HepG2 (cell line): ENCODE measurements at regions not wholly inside any gene's neighbourhood (a gene's known extent, or its start where the extent isn't known, plus 50 kb on each side); places are given as distances from the start of the nearest gene placed in this dataset.

Experiments used
- ATAC-seq: fragments of 200-7000 bp; cut with Tn5 transposase; 3 replicates; pipeline ENCODE4 v1.9.1; 2020; ENCODE audit warnings: mild to moderate bottlenecking, moderate library complexity
- BruUV-seq: library from RNA; stranded (reverse); fragments of 400-500 nt; replicated peaks from 2 replicates; lab custom pipeline; 2021; lab: Mats Ljungman, UMichigan
- CTCF ChIA-PET: fragments of 300-600 bp; formaldehyde crosslinking; extraction: SDS; loops from one replicate; lab custom pipeline; 2021; ENCODE audit warnings: low total read pairs, inconsistent platforms, low intra/inter-chr PET ratio; lab: Yijun Ruan, JAX
- POLR2A ChIA-PET: fragments of 350-600 bp; sonication (Branson Sonifier 250); formaldehyde crosslinking; loops from one replicate; lab custom pipeline; 2020; ENCODE audit warnings: antibody characterized with exemption, inconsistent platforms; lab: Yijun Ruan, JAX
- DNase-seq: peaks from one replicate; pipeline ENCODE4 v3.0.0-alpha.2; 2015; ENCODE audit warnings: low spot score
- FAIRE-seq: peaks from 3 replicates; lab custom pipeline; 2011; peaks lifted over from hg19 to GRCh38; lab: Jason Lieb, UNC
- H2AFZ ChIP-seq: one replicate; pipeline ENCODE4 v1.6.1; 2011; ENCODE audit warnings: low read length, inconsistent platforms
- H3K27ac ChIP-seq: fragments of 300-600 bp; 3 replicates; pipeline ENCODE4 v1.8.0; 2011; ENCODE audit warnings: mixed run types, mild to moderate bottlenecking, mixed read lengths, low read length, inconsistent platforms; ENCODE audit not compliant: insufficient read depth; ENCODE audit errors: extremely low read length
- H3K27me3 ChIP-seq, 2 experiments: fragments of 200-600 bp in 1 of 2; 2 replicates in 1 of 2; 3 replicates in 1 of 2; pipeline versions ENCODE4 v1.6.0 to v1.8.0; 2011; ENCODE audit warnings: low read length in 2 of 2, mild to moderate bottlenecking in 2 of 2, moderate library complexity in 2 of 2, inconsistent platforms in 1 of 2; ENCODE audit not compliant: insufficient read depth in 2 of 2, control insufficient read depth in 1 of 2
- H3K36me3 ChIP-seq, 2 experiments: fragments of 200-600 bp in 1 of 2; replicated peaks in 1 of 2; 2 replicates in 1 of 2; 3 replicates in 1 of 2; pipeline versions ENCODE4 v1.5.1 to v1.8.0; 2011; ENCODE audit warnings: low read length in 2 of 2, inconsistent platforms in 1 of 2; ENCODE audit not compliant: insufficient read depth in 2 of 2, control insufficient read depth in 1 of 2
- H3K4me1 ChIP-seq: 2 replicates; pipeline ENCODE4 v1.5.1; 2012; ENCODE audit warnings: low read length, inconsistent platforms; ENCODE audit not compliant: insufficient read depth
- H3K4me2 ChIP-seq: 2 replicates; pipeline ENCODE4 v1.6.0; 2011; ENCODE audit warnings: low read depth, low read length, inconsistent platforms
- H3K4me3 ChIP-seq, 3 experiments: fragments of 200-600 bp in 1 of 3; sonication (generic), shearing (Covaris generic) in 1 of 3; replicated peaks in 1 of 3; 2 replicates each; pipeline ENCODE4 v1.5.1; 2011 to 2016; ENCODE audit warnings: low read length in 3 of 3, inconsistent platforms in 2 of 3, low read depth in 2 of 3, mild to moderate bottlenecking in 2 of 3, control low read depth in 1 of 3, mixed read lengths in 1 of 3; ENCODE audit not compliant: insufficient read depth in 1 of 3
- H3K79me2 ChIP-seq: one replicate; pipeline ENCODE4 v1.6.1; 2011; ENCODE audit warnings: low read length, inconsistent platforms; ENCODE audit not compliant: insufficient read depth
- H3K9ac ChIP-seq: 2 replicates; pipeline ENCODE4 v1.6.0; 2011; ENCODE audit warnings: mild to moderate bottlenecking, low read depth, low read length, inconsistent platforms; ENCODE audit not compliant: insufficient read depth
- H3K9me3 ChIP-seq: 2 replicates; pipeline ENCODE4 v1.5.1; 2012; ENCODE audit warnings: mild to moderate bottlenecking, low read length
- H4K20me1 ChIP-seq: 2 replicates; pipeline ENCODE4 v1.6.0; 2011; ENCODE audit warnings: inconsistent platforms, mild to moderate bottlenecking, low read length, moderate library complexity; ENCODE audit not compliant: insufficient read depth
- BHLHE40 ChIP-seq: IDR thresholded peaks from 2 replicates; pipeline ENCODE4 v1.6.1; 2011; ENCODE audit warnings: low read length, improper control_type of control experiment
- KDM1A ChIP-seq: IDR thresholded peaks from 2 replicates; pipeline ENCODE4 v1.6.1; 2016; ENCODE audit warnings: missing compliant biosample characterization
- ZFP62 ChIP-seq: sonication (generic); formaldehyde crosslinking; IDR thresholded peaks from 2 replicates; pipeline ENCODE4 v1.4.0; 2020; ENCODE audit warnings: missing genetic modification reagents
- ZNF512 ChIP-seq: sonication (generic); formaldehyde crosslinking; IDR thresholded peaks from 2 replicates; pipeline ENCODE4 v1.4.0; 2020; ENCODE audit warnings: mild to moderate bottlenecking, missing genetic modification reagents
- ZNF530 ChIP-seq: sonication (generic); formaldehyde crosslinking; IDR thresholded peaks from 2 replicates; pipeline ENCODE4 v1.5.0; 2020; ENCODE audit warnings: low read depth, mild to moderate bottlenecking, missing genetic modification reagents
- WGBS: methylation state at CpG from one replicate; pipeline ENCODE4 v1.1.6; 2017; ENCODE audit warnings: low lambda C conversion rate; 5-methylcytosine and 5-hydroxymethylcytosine counted together
- in situ Hi-C: cut with HindIII; loops from 2 replicates; pipeline ENCODE4 v1.10.0; 2017; ENCODE audit warnings: low pct_unique_long_range_greater_than_20kb; ENCODE audit not compliant: extremely low pct_ligation_motif_present
- intact Hi-C: fragments of 100-400 bp; cut with micrococcal nuclease; formaldehyde crosslinking; loops from one replicate; pipeline ENCODE4 v1.10.0; 2022; ENCODE audit not compliant: unreplicated experiment

- Histone ChIP-seq H3K9ac (no peak overlapping the region), H3K36me3 (no peaks in the 10 kb centered on the region), H4K20me1 (no peaks in the 10 kb centered on the region), H3K4me3 (no peak overlapping the region), H3K4me2 (no peak overlapping the region), H3K4me1 (no peaks in the 10 kb centered on the region), H3K79me2 (no peaks in the 10 kb centered on the region), H3K27me3 (no peaks in the 10 kb centered on the region; a peak in 1 of 5 replicates), H2AFZ (no peak overlapping the region), H3K9me3 (no peaks in the 10 kb centered on the region), H3K27ac (no peak overlapping the region)
- ChIA-PET CTCF (no interaction called here), POLR2A (no interaction called here)
- 62% methylated on average over 40 of the region's 40 CpGs for WGBS
- TF ChIP-seq BHLHE40 (peak; percentile 52; the same call in 1 of the 2 replicates), ZFP62 (no peak)
- no peak for ATAC-seq
- no TSS peak for BruUV-seq
- intact Hi-C loops (no loop called here), in situ Hi-C loops (no loop called here)
- no peak for DNase-seq
- no peak for FAIRE-seq
Observed at GRCh38 chr11:22432291-22433093, 94.3 kb downstream of the SLC17A6 start.

- no TSS peak for BruUV-seq
- FAIRE-seq (no peak), ATAC-seq (no peak), DNase-seq (no peak)
- no peaks in the 10 kb centered on the region; a peak in 1 of 5 replicates for H3K27me3 ChIP-seq
- no peaks in the 10 kb centered on the region for H3K4me1 ChIP-seq
- intact Hi-C loops: no loop called here
- H4K20me1 ChIP-seq: no peaks in the 10 kb centered on the region
- 0% methylated on average over 3 of the region's 3 CpGs for WGBS
- TF ChIP-seq ZNF512 (CRISPR knock-in tag): no peak
- no peak for TF ChIP-seq KDM1A (CRISPR knock-in tag)
- TF ChIP-seq ZNF530 (CRISPR knock-in tag): no peak
- H3K79me2 ChIP-seq: no peaks in the 10 kb centered on the region
- no peaks in the 10 kb centered on the region for H3K9me3 ChIP-seq
- H3K9ac ChIP-seq: no peak overlapping the region
- ChIA-PET POLR2A (no interaction called here), CTCF (no interaction called here)
- no peak overlapping the region for H2AFZ ChIP-seq
- no peak overlapping the region for H3K4me3 ChIP-seq
- H3K36me3 ChIP-seq: no peaks in the 10 kb centered on the region
- no peak overlapping the region for H3K27ac ChIP-seq
- in situ Hi-C loops: no loop called here
- no peak overlapping the region for H3K4me2 ChIP-seq
Observed at GRCh38 chr11:22431106-22431505, 92.9 kb downstream of the SLC17A6 start.
